ENCODE measurements at regions not wholly inside any gene's neighbourhood (a gene's known extent, or its start where the extent isn't known, plus 50 kb on each side); places are given as distances from the start of the nearest gene placed in this dataset.

- Histone ChIP-seq H3K9me3 (ENCODE audit: control insufficient read depth, low read length) (no peaks in the 10 kb centered on the region), H3K27me3 (ENCODE audit: control insufficient read depth, insufficient read depth, low read length, poor library complexity, severe bottlenecking) (no peaks in the 10 kb centered on the region), H3K4me3 (ENCODE audit: low read length) (no peak overlapping the region), H3K4me1 (ENCODE audit: control insufficient read depth, insufficient read depth, low read length) (no peaks in the 10 kb centered on the region), H3K36me3 (ENCODE audit: control insufficient read depth, insufficient read depth, low read length) (no peaks in the 10 kb centered on the region), H3K9ac (ENCODE audit: extremely low read depth, low read length, poor library complexity, severe bottlenecking) (no peak overlapping the region), H3K27ac (ENCODE audit: low read depth, low read length) (no peak overlapping the region)
- Mint-ChIP-seq H3K4me3 (no peak overlapping the region), H3K4me1 (no peaks in the 10 kb centered on the region), H3K36me3 (ENCODE audit: low read depth) (no peaks in the 10 kb centered on the region), H3K27me3 (ENCODE audit: insufficient read depth) (peaks cover 2% of the 10 kb centered on the region), H3K27ac (no peak overlapping the region), H3K9me3 (no peaks in the 10 kb centered on the region)
- DNase-seq: no peak
- WGBS, 2 experiments (ENCODE audit: insufficient coverage in 1 of 2, insufficient read length in 1 of 2): 93% methylated on average over 2 to 3 of the region's 3 CpGs
- TF ChIP-seq, protein P1, sequence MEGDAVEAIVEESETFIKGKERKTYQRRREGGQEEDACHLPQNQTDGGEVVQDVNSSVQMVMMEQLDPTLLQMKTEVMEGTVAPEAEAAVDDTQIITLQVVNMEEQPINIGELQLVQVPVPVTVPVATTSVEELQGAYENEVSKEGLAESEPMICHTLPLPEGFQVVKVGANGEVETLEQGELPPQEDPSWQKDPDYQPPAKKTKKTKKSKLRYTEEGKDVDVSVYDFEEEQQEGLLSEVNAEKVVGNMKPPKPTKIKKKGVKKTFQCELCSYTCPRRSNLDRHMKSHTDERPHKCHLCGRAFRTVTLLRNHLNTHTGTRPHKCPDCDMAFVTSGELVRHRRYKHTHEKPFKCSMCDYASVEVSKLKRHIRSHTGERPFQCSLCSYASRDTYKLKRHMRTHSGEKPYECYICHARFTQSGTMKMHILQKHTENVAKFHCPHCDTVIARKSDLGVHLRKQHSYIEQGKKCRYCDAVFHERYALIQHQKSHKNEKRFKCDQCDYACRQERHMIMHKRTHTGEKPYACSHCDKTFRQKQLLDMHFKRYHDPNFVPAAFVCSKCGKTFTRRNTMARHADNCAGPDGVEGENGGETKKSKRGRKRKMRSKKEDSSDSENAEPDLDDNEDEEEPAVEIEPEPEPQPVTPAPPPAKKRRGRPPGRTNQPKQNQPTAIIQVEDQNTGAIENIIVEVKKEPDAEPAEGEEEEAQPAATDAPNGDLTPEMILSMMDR (conservative IDR thresholded peaks at IDR 0.05): no peak
These were observed 85.4 kb upstream of the KCNE2 start for GRCh38 chr21:34278451-34278850.

- H3K27me3 Mint-ChIP-seq (ENCODE audit: insufficient read depth): no peaks in the 10 kb centered on the region
These were observed 84.5 kb upstream of the KCNE2 start for GRCh38 chr21:34279285-34279684.

GRCh38 chr21:34279883-34280282, 83.9 kb upstream of the KCNE2 start:
- Histone ChIP-seq H3K27ac (ENCODE audit: low read depth, low read length) (no peak overlapping the region), H3K9me3 (ENCODE audit: control insufficient read depth, low read length) (no peaks in the 10 kb centered on the region), H3K4me1 (ENCODE audit: control insufficient read depth, insufficient read depth, low read length) (no peaks in the 10 kb centered on the region), H3K9ac (ENCODE audit: extremely low read depth, low read length, poor library complexity, severe bottlenecking) (no peak overlapping the region), H3K4me3 (ENCODE audit: low read length) (no peak overlapping the region), H3K27me3 (ENCODE audit: control insufficient read depth, insufficient read depth, low read length, poor library complexity, severe bottlenecking) (no peaks in the 10 kb centered on the region), H3K36me3 (ENCODE audit: control insufficient read depth, insufficient read depth, low read length) (no peaks in the 10 kb centered on the region)
- Mint-ChIP-seq H3K9me3 (peaks cover 1% of the 10 kb centered on the region), H3K4me3 (no peak overlapping the region), H3K27me3 (ENCODE audit: insufficient read depth) (no peaks in the 10 kb centered on the region), H3K4me1 (no peaks in the 10 kb centered on the region), H3K27ac (no peak overlapping the region), H3K36me3 (ENCODE audit: low read depth) (no peaks in the 10 kb centered on the region)
- DNase-seq: no peak
- TF ChIP-seq, protein P1 (conservative IDR thresholded peaks at IDR 0.05): no peak
- WGBS, 2 experiments (ENCODE audit: insufficient coverage in 1 of 2, insufficient read length in 1 of 2): 88 to 100% methylated on average over 1 to 3 of the region's 3 CpGs

More at GRCh38 chr21:34279285-34279684, 84.5 kb upstream of the KCNE2 start:
- H3K4me3 ChIP-seq (ENCODE audit: low read length): no peak overlapping the region
- no peak for DNase-seq
- no peak overlapping the region for H3K4me3 Mint-ChIP-seq
- H3K27me3 ChIP-seq (ENCODE audit: control insufficient read depth, insufficient read depth, low read length, poor library complexity, severe bottlenecking): no peaks in the 10 kb centered on the region
- no peak overlapping the region for H3K27ac Mint-ChIP-seq
- no peaks in the 10 kb centered on the region for H3K36me3 ChIP-seq (ENCODE audit: control insufficient read depth, insufficient read depth, low read length)
- TF ChIP-seq, protein P1 (conservative IDR thresholded peaks at IDR 0.05): no peak
- no peak overlapping the region for H3K9ac ChIP-seq (ENCODE audit: extremely low read depth, low read length, poor library complexity, severe bottlenecking)
- no peaks in the 10 kb centered on the region for H3K9me3 Mint-ChIP-seq
- no peak overlapping the region for H3K27ac ChIP-seq (ENCODE audit: low read depth, low read length)
- no peaks in the 10 kb centered on the region for H3K36me3 Mint-ChIP-seq (ENCODE audit: low read depth)
- no peaks in the 10 kb centered on the region for H3K4me1 ChIP-seq (ENCODE audit: control insufficient read depth, insufficient read depth, low read length)
- H3K9me3 ChIP-seq (ENCODE audit: control insufficient read depth, low read length): no peaks in the 10 kb centered on the region
- 93 to 94% methylated on average over 6 of the region's 6 CpGs for WGBS, 2 experiments (ENCODE audit: insufficient coverage in 1 of 2, insufficient read length in 1 of 2)
- H3K4me1 Mint-ChIP-seq: no peaks in the 10 kb centered on the region

Data from endodermal cell (in vitro differentiated cells).